ENCODE measurements at regions not wholly inside any gene's neighbourhood (a gene's known extent, or its start where the extent isn't known, plus 50 kb on each side); places are given as distances from the start of the nearest gene placed in this dataset.

- H3K27me3 Mint-ChIP-seq: no peaks in the 10 kb centered on the region
- intact Hi-C loops (cut with micrococcal nuclease): no loop called here
- no peak overlapping the region for H3K4me3 Mint-ChIP-seq
- ChIA-PET CTCF (interaction anchor here (0.6 kb wide), 1 partner anchor 53 kb away, joined by 3 read pairs; no protein-coding TSS in a partner anchor), POLR2A (no interaction called here)
- H3K4me1 Mint-ChIP-seq (ENCODE audit: low read depth): no peaks in the 10 kb centered on the region
- H3K9me3 Mint-ChIP-seq: peaks cover 6% of the 10 kb centered on the region
- DNase-seq: no peak
- peaks cover 13% of the 10 kb centered on the region for H3K36me3 Mint-ChIP-seq
- no peak overlapping the region for H3K27ac Mint-ChIP-seq
Measured at GRCh38 chrX:149992918-149993317, 54.6 kb upstream of the EOLA2 start.

GRCh38 chrX:149993989-149994388, 55.7 kb upstream of the EOLA2 start:
- no peak overlapping the region for H3K27ac Mint-ChIP-seq
- no peaks in the 10 kb centered on the region for H3K4me1 Mint-ChIP-seq (ENCODE audit: low read depth)
- H3K9me3 Mint-ChIP-seq: peaks cover 8% of the 10 kb centered on the region
- no peak overlapping the region for H3K4me3 Mint-ChIP-seq
- intact Hi-C loops (cut with micrococcal nuclease): no loop called here
- no peaks in the 10 kb centered on the region for H3K27me3 Mint-ChIP-seq
- POLR2A ChIA-PET: no interaction called here
- DNase-seq: no peak
- H3K36me3 Mint-ChIP-seq: peaks cover 15% of the 10 kb centered on the region
- CTCF ChIA-PET: no interaction called here

- Mint-ChIP-seq H3K4me3 (no peak overlapping the region), H3K36me3 (peaks cover 15% of the 10 kb centered on the region), H3K27ac (no peak overlapping the region), H3K9me3 (peaks cover 8% of the 10 kb centered on the region), H3K4me1 (ENCODE audit: low read depth) (no peaks in the 10 kb centered on the region), H3K27me3 (no peaks in the 10 kb centered on the region)
- ChIA-PET CTCF (no interaction called here), POLR2A (no interaction called here)
- no peak for DNase-seq
- intact Hi-C loops (cut with micrococcal nuclease): no loop called here
Measured at GRCh38 chrX:149996515-149996914, 58.2 kb upstream of the EOLA2 start.

GRCh38 chrX:150005027-150005426, 66.7 kb upstream of the EOLA2 start:
- POLR2A ChIA-PET: no interaction called here
- intact Hi-C loops (cut with micrococcal nuclease): no loop called here
- no peaks in the 10 kb centered on the region for H3K9me3 Mint-ChIP-seq
- no peak overlapping the region for H3K4me3 Mint-ChIP-seq
- peaks cover 2% of the 10 kb centered on the region for H3K36me3 Mint-ChIP-seq
- H3K4me1 Mint-ChIP-seq (ENCODE audit: low read depth): no peaks in the 10 kb centered on the region
- no peak overlapping the region for H3K27ac Mint-ChIP-seq
- DNase-seq: no peak
- no peaks in the 10 kb centered on the region for H3K27me3 Mint-ChIP-seq
- CTCF ChIA-PET: no interaction called here

GRCh38 chrX:150007356-150007755, 69.1 kb upstream of the EOLA2 start:
- Mint-ChIP-seq H3K4me1 (ENCODE audit: low read depth) (no peaks in the 10 kb centered on the region), H3K27ac (no peak overlapping the region), H3K4me3 (no peak overlapping the region), H3K27me3 (no peaks in the 10 kb centered on the region), H3K9me3 (no peaks in the 10 kb centered on the region), H3K36me3 (peaks cover 2% of the 10 kb centered on the region)
- DNase-seq: no peak
- POLR2A ChIA-PET: interaction anchor here (0.5 kb wide), 1 partner anchor 1190 kb away, joined by 3 read pairs; no protein-coding TSS in a partner anchor
- CTCF ChIA-PET: no interaction called here
- intact Hi-C loops (cut with micrococcal nuclease): no loop called here

- Mint-ChIP-seq H3K27me3 (no peaks in the 10 kb centered on the region), H3K4me1 (ENCODE audit: low read depth) (no peaks in the 10 kb centered on the region), H3K36me3 (no peaks in the 10 kb centered on the region), H3K27ac (no peak overlapping the region), H3K4me3 (no peak overlapping the region), H3K9me3 (no peaks in the 10 kb centered on the region)
- intact Hi-C loops (cut with micrococcal nuclease): no loop called here
- POLR2A ChIA-PET: no interaction called here
- DNase-seq: no peak
- CTCF ChIA-PET: no interaction called here
Measured at GRCh38 chrX:150012647-150013381, 74.5 kb upstream of the EOLA2 start.

GRCh38 chrX:150014525-150014924, 76.2 kb upstream of the EOLA2 start:
- Mint-ChIP-seq H3K36me3 (no peaks in the 10 kb centered on the region), H3K4me3 (no peak overlapping the region), H3K27me3 (no peaks in the 10 kb centered on the region), H3K9me3 (no peaks in the 10 kb centered on the region), H3K4me1 (ENCODE audit: low read depth) (no peaks in the 10 kb centered on the region), H3K27ac (no peak overlapping the region)
- POLR2A ChIA-PET: no interaction called here
- intact Hi-C loops (cut with micrococcal nuclease): no loop called here
- CTCF ChIA-PET: no interaction called here
- no peak for DNase-seq

- ChIA-PET CTCF (no interaction called here), POLR2A (no interaction called here)
- no peaks in the 10 kb centered on the region for H3K9me3 Mint-ChIP-seq
- H3K4me1 Mint-ChIP-seq (ENCODE audit: low read depth): no peaks in the 10 kb centered on the region
- no peak for DNase-seq
- no peaks in the 10 kb centered on the region for H3K27me3 Mint-ChIP-seq
- peaks cover 1% of the 10 kb centered on the region for H3K36me3 Mint-ChIP-seq
- intact Hi-C loops (cut with micrococcal nuclease): no loop called here
- H3K27ac Mint-ChIP-seq: no peak overlapping the region
- no peak overlapping the region for H3K4me3 Mint-ChIP-seq
Measured at GRCh38 chrX:150017868-150018267, 79.6 kb upstream of the EOLA2 start.

- ChIA-PET CTCF (no interaction called here), POLR2A (no interaction called here)
- no peak for DNase-seq
- no peaks in the 10 kb centered on the region for H3K4me1 Mint-ChIP-seq (ENCODE audit: low read depth)
- intact Hi-C loops (cut with micrococcal nuclease): no loop called here
- peaks cover 1% of the 10 kb centered on the region for H3K36me3 Mint-ChIP-seq
- no peak overlapping the region for H3K27ac Mint-ChIP-seq
- no peaks in the 10 kb centered on the region for H3K9me3 Mint-ChIP-seq
- H3K27me3 Mint-ChIP-seq: no peaks in the 10 kb centered on the region
- H3K4me3 Mint-ChIP-seq: no peak overlapping the region
Measured at GRCh38 chrX:150018931-150019361, 80.7 kb upstream of the EOLA2 start.

GRCh38 chrX:150028692-150029091, 90.4 kb upstream of the EOLA2 start:
- peaks cover 8% of the 10 kb centered on the region for H3K4me1 Mint-ChIP-seq (ENCODE audit: low read depth)
- intact Hi-C loops (cut with micrococcal nuclease): no loop called here
- no peak overlapping the region for H3K4me3 Mint-ChIP-seq
- CTCF ChIA-PET: no interaction called here
- POLR2A ChIA-PET: no interaction called here
- no peaks in the 10 kb centered on the region for H3K27me3 Mint-ChIP-seq
- H3K36me3 Mint-ChIP-seq: no peaks in the 10 kb centered on the region
- no peak for DNase-seq
- H3K27ac Mint-ChIP-seq: no peak overlapping the region
- peaks cover 3% of the 10 kb centered on the region for H3K9me3 Mint-ChIP-seq

- peaks cover 20% of the 10 kb centered on the region for H3K9me3 Mint-ChIP-seq
- no peak overlapping the region for H3K4me3 Mint-ChIP-seq
- peaks cover 8% of the 10 kb centered on the region for H3K4me1 Mint-ChIP-seq (ENCODE audit: low read depth)
- H3K36me3 Mint-ChIP-seq: no peaks in the 10 kb centered on the region
- H3K27ac Mint-ChIP-seq: no peak overlapping the region
- H3K27me3 Mint-ChIP-seq: no peaks in the 10 kb centered on the region
- POLR2A ChIA-PET: no interaction called here
- intact Hi-C loops (cut with micrococcal nuclease): no loop called here
- no peak for DNase-seq
- CTCF ChIA-PET: interaction anchor here (0.6 kb wide), 1 partner anchor 92 kb away, joined by 3 read pairs; no protein-coding TSS in a partner anchor
Measured at GRCh38 chrX:150032742-150033141, 94.5 kb upstream of the EOLA2 start.

GRCh38 chrX:150034788-150035187, 96.5 kb upstream of the EOLA2 start:
- no peak overlapping the region for H3K27ac Mint-ChIP-seq
- H3K4me1 Mint-ChIP-seq (ENCODE audit: low read depth): no peaks in the 10 kb centered on the region
- H3K36me3 Mint-ChIP-seq: no peaks in the 10 kb centered on the region
- H3K4me3 Mint-ChIP-seq: no peak overlapping the region
- ChIA-PET POLR2A (no interaction called here), CTCF (no interaction called here)
- peaks cover 17% of the 10 kb centered on the region for H3K9me3 Mint-ChIP-seq
- no peak for DNase-seq
- H3K27me3 Mint-ChIP-seq: peaks cover under 1% of the 10 kb centered on the region
- intact Hi-C loops (cut with micrococcal nuclease): no loop called here

GRCh38 chrX:150035531-150035930, 97.2 kb upstream of the EOLA2 start:
- Mint-ChIP-seq H3K9me3 (peaks cover 17% of the 10 kb centered on the region), H3K36me3 (no peaks in the 10 kb centered on the region), H3K4me1 (ENCODE audit: low read depth) (no peaks in the 10 kb centered on the region)

More at GRCh38 chrX:150035531-150035930, 97.2 kb upstream of the EOLA2 start:
- intact Hi-C loops (cut with micrococcal nuclease): no loop called here
- H3K4me3 Mint-ChIP-seq: no peak overlapping the region
- DNase-seq: no peak
- ChIA-PET CTCF (no interaction called here), POLR2A (no interaction called here)
- peaks cover 3% of the 10 kb centered on the region for H3K27me3 Mint-ChIP-seq
- H3K27ac Mint-ChIP-seq: no peak overlapping the region
